ENCODE measurements at regions not wholly inside any gene's neighbourhood (a gene's known extent, or its start where the extent isn't known, plus 50 kb on each side); places are given as distances from the start of the nearest gene placed in this dataset.
"Not testable (repeated sequence)": the region's sequence is repeated elsewhere in the genome, so short reads cannot be mapped to it uniquely, and the experiment has no call there.

GRCh38 chr7:51860305-51860704 is 543.7 kb upstream of the COBL start:
- TF ChIP-seq POLR2A (IDR thresholded peaks at IDR 0.05): no peak
- TF ChIP-seq CTCF (IDR thresholded peaks at IDR 0.05): no peak
- intact Hi-C loops (cut with DNase I; ENCODE audit: low total_unique reads): no loop called here
- DNase-seq (ENCODE audit: low spot score in 2 of 2): no peak
- H3K4me3 ChIP-seq (ENCODE audit: low read depth, poor library complexity, severe bottlenecking): no peak overlapping the region
- 72 to 79% methylated on average over 2 of the region's 2 CpGs for WGBS, 2 donors

GRCh38 chr7:51850126-51850525 is 533.5 kb upstream of the COBL start:
- DNase-seq (ENCODE audit: low spot score in 2 of 2): no peak
- intact Hi-C loops (cut with DNase I; ENCODE audit: low total_unique reads): no loop called here
- 67 to 73% methylated on average over 2 of the region's 2 CpGs for WGBS, 2 donors
- TF ChIP-seq CTCF (IDR thresholded peaks at IDR 0.05) (no peak), POLR2A (IDR thresholded peaks at IDR 0.05) (no peak)
- no peak overlapping the region for H3K4me3 ChIP-seq (ENCODE audit: low read depth, poor library complexity, severe bottlenecking)

- H3K4me3 ChIP-seq (ENCODE audit: low read depth, poor library complexity, severe bottlenecking): no peak overlapping the region
- DNase-seq (ENCODE audit: low spot score in 2 of 2): no peak
- TF ChIP-seq POLR2A (IDR thresholded peaks at IDR 0.05): no peak
- no peak for TF ChIP-seq CTCF (IDR thresholded peaks at IDR 0.05)
- WGBS, 2 donors: 49 to 59% methylated on average over 6 to 7 of the region's 7 CpGs
- intact Hi-C loops (cut with DNase I; ENCODE audit: low total_unique reads): no loop called here
These were observed 531.0 kb upstream of the COBL start for GRCh38 chr7:51847461-51848134.

GRCh38 chr7:51839130-51839529 is 522.5 kb upstream of the COBL start:
- 90 to 97% methylated on average over 18 of the region's 18 CpGs for WGBS, 2 donors
- DNase-seq (ENCODE audit: low spot score in 2 of 2); H3K4me3 ChIP-seq (ENCODE audit: low read depth, poor library complexity, severe bottlenecking); intact Hi-C loops (cut with DNase I; ENCODE audit: low total_unique reads): not testable (repeated sequence)

- no peak overlapping the region for H3K4me3 ChIP-seq (ENCODE audit: low read depth, poor library complexity, severe bottlenecking)
- WGBS, 2 donors: 20 to 27% methylated on average over 2 of the region's 2 CpGs
- DNase-seq (ENCODE audit: low spot score in 2 of 2): no peak
- intact Hi-C loops (cut with DNase I; ENCODE audit: low total_unique reads): no loop called here
- TF ChIP-seq CTCF (IDR thresholded peaks at IDR 0.05) (no peak), POLR2A (IDR thresholded peaks at IDR 0.05) (no peak)
These were observed 511.0 kb upstream of the COBL start for GRCh38 chr7:51827631-51828030.

- 84 to 88% methylated on average over 7 of the region's 7 CpGs for WGBS, 2 donors
- intact Hi-C loops (cut with DNase I; ENCODE audit: low total_unique reads): no loop called here
- no peak overlapping the region for H3K4me3 ChIP-seq (ENCODE audit: low read depth, poor library complexity, severe bottlenecking)
- DNase-seq (ENCODE audit: low spot score in 2 of 2): no peak
- no peak for TF ChIP-seq CTCF (IDR thresholded peaks at IDR 0.05)
- no peak for TF ChIP-seq POLR2A (IDR thresholded peaks at IDR 0.05)
These were observed 507.4 kb upstream of the COBL start for GRCh38 chr7:51824050-51824449.

All from lower leg skin (tissue), 4 donors.